GM10248 (cell line): ENCODE measurements at regions not wholly inside any gene's neighbourhood (a gene's known extent, or its start where the extent isn't known, plus 50 kb on each side); places are given as distances from the start of the nearest gene placed in this dataset.
A peak's percentile ranks its signal among the peaks of the same experiment; 100 is the strongest.

ENCODE experiments used
- CTCF ChIA-PET: fragments of 300-600 bp; sonication (Branson Sonifier 250); formaldehyde crosslinking; extraction: SDS; loops from one replicate; lab custom pipeline; 2021; ENCODE audit warnings: antibody characterized with exemption; lab: Yijun Ruan, JAX
- POLR2A ChIA-PET: fragments of 350-650 bp; sonication (Branson Sonifier 250); formaldehyde crosslinking; extraction: SDS; loops from one replicate; lab custom pipeline; 2020; ENCODE audit warnings: antibody characterized with exemption; lab: Yijun Ruan, JAX
- DNase-seq: peaks from one replicate; pipeline ENCODE4 v3.0.0; 2012; ENCODE audit errors: extremely low spot score
- CTCF ChIP-seq: IDR thresholded peaks from 2 replicates; pipeline ENCODE4 v1.5.1; 2012; ENCODE audit warnings: mild to moderate bottlenecking, low read depth; ENCODE audit errors: extremely low read depth, missing control alignments, control extremely low read depth

- TF ChIP-seq CTCF: no peak
- POLR2A ChIA-PET: no interaction called here
- no peak for DNase-seq
- CTCF ChIA-PET: interaction anchor here (1.7 to 6.5 kb wide), 2 partner anchors 9 kb away, joined by 4 to 35 read pairs; no protein-coding TSS in a partner anchor
These were observed 198.0 kb downstream of the ARL4C start for GRCh38 chr2:234298918-234299317.

- no peak for TF ChIP-seq CTCF
- CTCF ChIA-PET: interaction anchor here (6.5 kb wide), 1 partner anchor 7 kb away, joined by 35 read pairs; no protein-coding TSS in a partner anchor
- DNase-seq: no peak
These were observed 199.9 kb downstream of the ARL4C start for GRCh38 chr2:234296991-234297390.

GRCh38 chr2:234293973-234294372, 202.9 kb downstream of the ARL4C start:
- no peak for DNase-seq
- POLR2A ChIA-PET: no interaction called here

More at GRCh38 chr2:234296991-234297390, 199.9 kb downstream of the ARL4C start:
- POLR2A ChIA-PET: no interaction called here

GRCh38 chr2:234292962-234293243, 204.0 kb downstream of the ARL4C start:
- CTCF ChIA-PET: interaction anchor here (0.7 to 5.3 kb wide), 7 partner anchors 9 to 252 kb away, joined by 3 to 35 read pairs (median 3); no protein-coding TSS in a partner anchor
- DNase-seq: no peak
- POLR2A ChIA-PET: no interaction called here
- TF ChIP-seq CTCF: no peak

More at GRCh38 chr2:234293973-234294372, 202.9 kb downstream of the ARL4C start:
- CTCF ChIA-PET: interaction anchor here (2.5 kb wide), 1 partner anchor 14 kb away, joined by 11 read pairs; no protein-coding TSS in a partner anchor
- TF ChIP-seq CTCF: no peak

- POLR2A ChIA-PET: no interaction called here
- CTCF ChIA-PET: interaction anchor here (0.7 to 5.3 kb wide), 9 partner anchors 8 to 253 kb away, joined by 3 to 35 read pairs (median 3); no protein-coding TSS in a partner anchor
- peak; percentile 34 for DNase-seq
- TF ChIP-seq CTCF: no peak
These were observed 204.5 kb downstream of the ARL4C start for GRCh38 chr2:234292205-234292961.

- CTCF ChIA-PET: interaction anchor here (0.9 to 5.3 kb wide), 8 partner anchors 8 to 254 kb away, joined by 3 to 35 read pairs (median 5); no protein-coding TSS in a partner anchor
- no peak for DNase-seq
- TF ChIP-seq CTCF: no peak
- POLR2A ChIA-PET: no interaction called here
These were observed 205.1 kb downstream of the ARL4C start for GRCh38 chr2:234291765-234292204.
